Neuronal stem cell (in vitro differentiated cells): ENCODE measurements at regions not wholly inside any gene's neighbourhood (a gene's known extent, or its start where the extent isn't known, plus 50 kb on each side); places are given as distances from the start of the nearest gene placed in this dataset.
A peak's percentile ranks its signal among the peaks of the same experiment; 100 is the strongest.

ENCODE experiments used
- DNase-seq: peaks from one replicate; pipeline ENCODE4 v3.0.0-alpha.2; 2013; ENCODE audit warnings: low spot score
- H2AFZ ChIP-seq: one replicate; pipeline ENCODE4 v1.6.1; 2013; ENCODE audit warnings: mild to moderate bottlenecking, low read length, inconsistent platforms
- H2AK5ac ChIP-seq: 2 replicates; pipeline ENCODE4 v1.6.1; 2013; ENCODE audit warnings: low read depth, mild to moderate bottlenecking, inconsistent platforms, low read length, moderate library complexity, mixed read lengths
- H2BK120ac ChIP-seq: 2 replicates; pipeline ENCODE4 v1.6.1; 2013; ENCODE audit warnings: low read depth, mild to moderate bottlenecking, inconsistent platforms, low read length, moderate library complexity, mixed read lengths
- H2BK12ac ChIP-seq: one replicate; pipeline ENCODE4 v1.6.1; 2013; ENCODE audit warnings: low read length, inconsistent platforms
- H2BK15ac ChIP-seq: 2 replicates; pipeline ENCODE4 v1.6.1; 2013; ENCODE audit warnings: mild to moderate bottlenecking, low read length, inconsistent platforms, mixed read lengths
- H2BK5ac ChIP-seq: one replicate; pipeline ENCODE4 v1.6.1; 2013; ENCODE audit warnings: inconsistent platforms, mild to moderate bottlenecking, low read length, moderate library complexity
- H3K14ac ChIP-seq: one replicate; pipeline ENCODE4 v1.6.1; 2013; ENCODE audit warnings: low read length, inconsistent platforms
- H3K18ac ChIP-seq: 2 replicates; pipeline ENCODE4 v1.6.1; 2013; ENCODE audit warnings: low read length, inconsistent platforms
- H3K23ac ChIP-seq: 2 replicates; pipeline ENCODE4 v1.6.1; 2013; ENCODE audit warnings: low read depth, mild to moderate bottlenecking, mixed read lengths, low read length, inconsistent platforms; ENCODE audit not compliant: poor library complexity
- H3K27ac ChIP-seq: replicated peaks from 3 replicates; pipeline ENCODE4 v1.5.1; 2013; ENCODE audit warnings: low read length, inconsistent platforms
- H3K27me3 ChIP-seq, 3 experiments: 2 replicates each; pipeline ENCODE4 v1.6.1; 2013; ENCODE audit warnings: low read length in 3 of 3, mild to moderate bottlenecking in 2 of 3, inconsistent platforms in 1 of 3, low read depth in 1 of 3, mixed read lengths in 1 of 3, moderate library complexity in 1 of 3; ENCODE audit not compliant: control insufficient read depth in 3 of 3, insufficient read depth in 3 of 3
- H3K36me3 ChIP-seq, 2 donors: replicated peaks in 1 of 2; 2 replicates each; pipeline ENCODE4 v1.6.1; 2013; ENCODE audit warnings: low read length in 2 of 2; ENCODE audit not compliant: control insufficient read depth in 2 of 2, insufficient read depth in 2 of 2
- H3K4ac ChIP-seq: 2 replicates; pipeline ENCODE4 v1.6.1; 2013; ENCODE audit warnings: inconsistent platforms, mild to moderate bottlenecking, low read length, moderate library complexity
- H3K4me1 ChIP-seq, 2 donors: 1 replicate in 1 of 2; 2 replicates in 1 of 2; pipeline ENCODE4 v1.6.1; 2013; ENCODE audit warnings: low read length in 2 of 2, low read depth in 1 of 2; ENCODE audit not compliant: control insufficient read depth in 2 of 2, insufficient read depth in 1 of 2
- H3K4me2 ChIP-seq: one replicate; pipeline ENCODE4 v1.6.1; 2013; ENCODE audit warnings: mild to moderate bottlenecking, low read length, inconsistent platforms; ENCODE audit not compliant: insufficient read depth, poor library complexity, severe bottlenecking
- H3K4me3 ChIP-seq, 2 donors: 2 replicates each; pipeline ENCODE4 v1.5.1; 2013; ENCODE audit warnings: low read length in 2 of 2, mild to moderate bottlenecking in 2 of 2, inconsistent platforms in 1 of 2, moderate library complexity in 1 of 2
- H3K79me1 ChIP-seq: one replicate; pipeline ENCODE4 v1.6.1; 2013; ENCODE audit warnings: low read depth, mild to moderate bottlenecking, inconsistent platforms, low read length, moderate library complexity
- H3K9ac ChIP-seq: one replicate; pipeline ENCODE4 v1.6.1; 2013; ENCODE audit warnings: mild to moderate bottlenecking, low read depth, low read length, inconsistent platforms; ENCODE audit not compliant: poor library complexity
- H3K9me3 ChIP-seq, 2 donors: replicated peaks in 1 of 2; 2 replicates each; pipeline versions ENCODE3 to v1.6.1; 2013; ENCODE audit warnings: low read length in 2 of 2, mild to moderate bottlenecking in 2 of 2, inconsistent platforms in 1 of 2, low read depth in 1 of 2, mixed read lengths in 1 of 2, moderate library complexity in 1 of 2; ENCODE audit not compliant: control insufficient read depth in 2 of 2, insufficient read depth in 1 of 2
- H4K8ac ChIP-seq: one replicate; pipeline ENCODE4 v1.6.1; 2013; ENCODE audit warnings: low read depth, mild to moderate bottlenecking, inconsistent platforms, low read length, moderate library complexity
- H4K91ac ChIP-seq: one replicate; pipeline ENCODE4 v1.6.1; 2013; ENCODE audit warnings: low read length, low read depth, mild to moderate bottlenecking, inconsistent platforms; ENCODE audit not compliant: poor library complexity
- WGBS, 2 donors: extraction: QIAGEN DNeasy Blood & Tissue Kit; methylation state at CpG; one replicate each; pipeline ENCODE4 v1.1.7; 2013; ENCODE audit warnings: missing lambda C conversion rate in 2 of 2, mixed read lengths in 1 of 2; ENCODE audit not compliant: insufficient read length in 2 of 2, insufficient replicate concordance in 1 of 2; ENCODE audit errors: extremely low coverage in 2 of 2; 5-methylcytosine and 5-hydroxymethylcytosine counted together

DNA sequence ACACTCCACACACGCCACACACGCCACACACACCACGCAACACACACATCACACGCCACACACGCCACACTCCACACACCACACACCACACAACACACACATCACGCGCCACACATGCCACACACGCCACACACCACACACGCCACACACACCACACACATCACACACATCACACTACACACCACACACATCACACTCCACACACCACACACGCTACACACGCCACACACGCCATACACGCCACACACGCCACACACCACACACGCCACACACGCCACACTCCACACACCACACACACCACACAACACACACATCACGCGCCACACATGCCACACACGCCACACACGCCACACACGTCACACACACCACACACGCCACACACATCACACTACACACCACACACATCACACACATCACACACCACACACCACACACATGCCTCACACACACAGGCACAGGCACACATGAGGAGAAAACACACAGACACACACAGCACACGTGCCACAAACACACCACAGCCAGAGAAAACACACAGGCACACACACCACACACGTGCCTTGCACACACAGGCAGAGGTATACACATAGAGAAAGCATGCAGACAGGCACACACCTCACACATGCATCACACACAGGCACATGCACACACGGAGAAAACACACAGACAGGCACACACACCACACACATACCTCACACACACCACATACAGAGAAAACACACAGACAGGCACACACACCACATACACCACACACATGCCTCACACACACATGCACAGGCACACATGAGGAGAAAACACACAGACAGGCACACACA lies 241.5 kb upstream of the MYT1L start:
- peaks cover 0 to 4% of the 10 kb centered on the region in 2 donors for H3K36me3 ChIP-seq
- no peak overlapping the region for H3K4ac ChIP-seq
- peak overlapping the region; percentile 97 for H3K14ac ChIP-seq
- no peak overlapping the region for H2BK120ac ChIP-seq
- H2BK15ac ChIP-seq: no peak overlapping the region
- H3K9ac ChIP-seq: peak overlapping the region; percentile 64
- peak overlapping the region; percentile 51 for H3K18ac ChIP-seq
- H2BK5ac ChIP-seq: no peak overlapping the region
- peak overlapping the region; percentile 95 for H3K23ac ChIP-seq
- peaks cover 6% of the 10 kb centered on the region for H3K79me1 ChIP-seq
- H2AK5ac ChIP-seq: no peak overlapping the region
- H3K4me2 ChIP-seq: no peak overlapping the region
- no peak overlapping the region for H3K27ac ChIP-seq
- no peak for DNase-seq
- H2BK12ac ChIP-seq: peak overlapping the region; percentile 68
- H4K8ac ChIP-seq: no peak overlapping the region
- peaks cover 0 to 14% of the 10 kb centered on the region in 2 donors for H3K9me3 ChIP-seq
- WGBS, 2 donors: 100% methylated on average over 17 of the region's 25 CpGs; no CpG with 5 or more reads in 1 of the 2 donors
- H2AFZ ChIP-seq: no peak overlapping the region
- H4K91ac ChIP-seq: no peak overlapping the region
- no peaks in the 10 kb centered on the region for H3K4me1 ChIP-seq
- H3K27me3 ChIP-seq: peaks cover 0 to 2% (median 0%) of the 10 kb centered on the region in 3 experiments
- H3K4me3 ChIP-seq: peak overlapping the region in 1 of 2 donors; percentile 74

DNA sequence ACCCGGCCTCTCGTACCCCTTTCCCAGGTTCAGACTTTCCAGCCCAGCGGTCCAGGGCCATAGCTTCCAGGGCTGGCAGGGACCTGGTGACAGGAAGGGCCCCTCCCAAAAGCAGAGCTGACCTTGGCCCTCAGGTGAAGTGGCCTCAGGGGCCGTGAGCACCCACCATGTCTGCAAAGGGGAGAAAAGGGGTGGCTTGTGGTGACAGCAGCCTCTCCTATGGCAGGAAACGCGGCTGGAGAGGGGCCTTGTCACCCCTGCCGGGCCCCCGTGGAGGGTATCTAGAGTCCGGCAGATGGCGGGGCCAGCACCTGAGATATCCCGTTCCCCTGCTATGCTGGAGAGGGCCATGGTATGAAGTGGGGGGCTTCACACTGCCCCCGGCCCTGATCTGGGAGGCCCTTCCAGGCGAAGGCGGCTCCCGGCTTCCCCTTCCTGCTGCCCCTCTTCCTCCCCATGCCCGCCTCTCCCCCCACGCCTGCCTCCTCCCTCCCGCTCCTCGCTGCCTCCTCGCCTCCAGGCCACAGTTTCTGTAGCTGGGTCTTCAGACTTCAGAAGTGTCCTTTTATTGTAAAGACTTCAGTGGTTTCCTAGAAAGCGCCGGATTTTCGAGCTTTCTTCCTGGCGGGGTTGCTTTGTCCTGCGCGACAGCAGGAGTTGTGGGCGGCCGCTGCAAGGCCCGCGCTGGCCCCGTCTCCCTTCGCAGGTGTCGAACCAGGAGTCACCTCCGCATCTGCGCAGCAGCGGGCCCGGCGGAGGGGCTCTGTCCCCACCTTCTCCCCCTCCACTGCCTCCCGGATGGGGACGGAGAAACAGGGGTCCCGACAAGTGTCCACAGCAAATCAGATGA lies 240.5 kb upstream of the MYT1L start:
- Histone ChIP-seq H3K27me3 (peaks cover 0 to 2% (median 0%) of the 10 kb centered on the region in 3 experiments), H3K27ac (no peak overlapping the region), H3K9me3 (peaks cover 0 to 14% of the 10 kb centered on the region in 2 donors), H2BK120ac (no peak overlapping the region), H2AFZ (no peak overlapping the region), H3K18ac (peak overlapping the region; percentile 53), H3K4ac (no peak overlapping the region), H3K79me1 (peaks cover 6% of the 10 kb centered on the region), H4K8ac (no peak overlapping the region), H3K36me3 (peaks cover 0 to 4% of the 10 kb centered on the region in 2 donors), H3K4me1 (no peaks in the 10 kb centered on the region), H2AK5ac (no peak overlapping the region), H2BK5ac (no peak overlapping the region), H2BK15ac (peak overlapping the region; percentile 49), H3K4me3 (no peak overlapping the region), H3K4me2 (no peak overlapping the region), H3K9ac (no peak overlapping the region), H2BK12ac (no peak overlapping the region), H3K14ac (no peak overlapping the region), H3K23ac (no peak overlapping the region), H4K91ac (no peak overlapping the region)
- no CpG with 5 or more reads among the region's 41 CpGs for WGBS, 2 donors
- DNase-seq: no peak

GRCh38 chr2:2570871-2571270 lies 239.8 kb upstream of the MYT1L start:
- Histone ChIP-seq H3K79me1 (peaks cover 6% of the 10 kb centered on the region), H3K4me3 (no peak overlapping the region), H3K14ac (no peak overlapping the region), H3K4ac (no peak overlapping the region), H3K23ac (no peak overlapping the region), H2AFZ (no peak overlapping the region), H3K9ac (no peak overlapping the region), H3K27me3 (peaks cover 0 to 2% (median 0%) of the 10 kb centered on the region in 3 experiments), H3K18ac (peak overlapping the region; percentile 65), H2AK5ac (peak overlapping the region; percentile 77), H2BK5ac (no peak overlapping the region), H3K27ac (no peak overlapping the region), H3K4me2 (no peak overlapping the region), H2BK12ac (no peak overlapping the region), H4K8ac (no peak overlapping the region), H3K36me3 (peaks cover 0 to 4% of the 10 kb centered on the region in 2 donors), H3K4me1 (no peaks in the 10 kb centered on the region), H2BK120ac (no peak overlapping the region), H4K91ac (no peak overlapping the region), H2BK15ac (peak overlapping the region; percentile 49), H3K9me3 (peaks cover 0 to 14% of the 10 kb centered on the region in 2 donors)
- WGBS, 2 donors: no CpG with 5 or more reads among the region's 5 CpGs
- DNase-seq: no peak

DNA sequence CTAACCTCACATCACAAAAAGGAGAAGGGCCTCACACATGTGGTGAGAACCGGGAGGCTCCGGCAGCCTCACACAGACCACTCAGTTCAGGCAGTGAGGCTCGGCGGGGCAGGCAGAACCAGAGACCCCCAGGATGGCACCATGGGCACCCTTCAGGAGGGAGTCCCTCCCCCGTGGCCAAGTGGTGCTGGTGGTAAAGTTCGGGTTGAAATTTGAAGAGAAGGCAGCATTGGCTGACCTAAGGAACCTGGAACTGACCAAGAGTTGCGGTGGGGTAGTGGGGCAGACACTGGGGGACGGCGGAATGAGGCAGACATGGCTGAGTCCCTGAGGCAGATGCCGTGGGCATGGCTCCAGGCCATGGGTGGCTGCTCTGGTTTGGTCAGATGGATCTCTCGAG lies 239.3 kb upstream of the MYT1L start:
- Histone ChIP-seq H3K27me3 (peaks cover 0 to 2% (median 0%) of the 10 kb centered on the region in 3 experiments), H3K4me1 (no peaks in the 10 kb centered on the region), H2BK120ac (no peak overlapping the region), H3K14ac (peak overlapping the region; percentile 51), H3K79me1 (peaks cover 6% of the 10 kb centered on the region), H2BK12ac (no peak overlapping the region), H3K4me3 (no peak overlapping the region), H3K23ac (no peak overlapping the region), H3K4me2 (no peak overlapping the region), H2BK5ac (no peak overlapping the region), H4K8ac (no peak overlapping the region), H2AK5ac (peak overlapping the region; percentile 77), H3K36me3 (peaks cover 0 to 4% of the 10 kb centered on the region in 2 donors), H3K27ac (no peak overlapping the region), H2AFZ (no peak overlapping the region), H3K18ac (peak overlapping the region; percentile 60), H3K9me3 (peaks cover 0 to 14% of the 10 kb centered on the region in 2 donors), H2BK15ac (no peak overlapping the region), H3K4ac (no peak overlapping the region), H3K9ac (no peak overlapping the region), H4K91ac (no peak overlapping the region)
- no peak for DNase-seq
- WGBS, 2 donors: no CpG with 5 or more reads among the region's 11 CpGs
